T47D (cell line): ENCODE measurements at regions not wholly inside any gene's neighbourhood (a gene's known extent, or its start where the extent isn't known, plus 50 kb on each side); places are given as distances from the start of the nearest gene placed in this dataset.

Source experiments
- DNase-seq, 2 experiments: peaks; one replicate each; pipeline versions ENCODE4 v3.0.0 to v3.0.0-alpha.2; 2011 to 2012; ENCODE audit warnings: low read depth in 1 of 2, low spot score in 1 of 2
- JUND ChIP-seq: IDR thresholded peaks from 2 replicates; pipeline ENCODE4 v1.6.1; 2012; ENCODE audit warnings: low read depth
- in situ Hi-C: cut with HindIII; loops from 2 replicates; pipeline ENCODE4 v1.10.0; 2016; ENCODE audit warnings: low sequenced_read_pairs, low pct_unique_long_range_greater_than_20kb

- no peak for TF ChIP-seq JUND
- no peak for DNase-seq
- in situ Hi-C loops = no loop called here
Measured at GRCh38 chr2:126826491-126826890, 72.2 kb upstream of the TEX51 start.

GRCh38 chr2:126827371-126827770, 71.3 kb upstream of the TEX51 start:
- in situ Hi-C loops = no loop called here
- TF ChIP-seq JUND = no peak
- DNase-seq = no peak

GRCh38 chr2:126828051-126828450, 70.6 kb upstream of the TEX51 start:
- TF ChIP-seq JUND = no peak
- DNase-seq = no peak
- in situ Hi-C loops = no loop called here

- in situ Hi-C loops = no loop called here
- no peak for TF ChIP-seq JUND
- no peak for DNase-seq
Measured at GRCh38 chr2:126828491-126828890, 70.2 kb upstream of the TEX51 start.

- no peak for TF ChIP-seq JUND
- DNase-seq = no peak
- in situ Hi-C loops = no loop called here
Measured at GRCh38 chr2:126831234-126832005, 67.3 kb upstream of the TEX51 start.

- in situ Hi-C loops = no loop called here
- no peak for DNase-seq
- no peak for TF ChIP-seq JUND
Measured at GRCh38 chr2:126832014-126832413, 66.7 kb upstream of the TEX51 start.

GRCh38 chr2:126832757-126833156, 65.9 kb upstream of the TEX51 start:
- TF ChIP-seq JUND = no peak
- in situ Hi-C loops = no loop called here
- no peak for DNase-seq

- no peak for TF ChIP-seq JUND
- in situ Hi-C loops = no loop called here
- DNase-seq = no peak
Measured at GRCh38 chr2:126834006-126834659, 64.6 kb upstream of the TEX51 start.

- TF ChIP-seq JUND = no peak
- DNase-seq = no peak
- in situ Hi-C loops = no loop called here
Measured at GRCh38 chr2:126835261-126835660, 63.4 kb upstream of the TEX51 start.

- TF ChIP-seq JUND = no peak
- no peak for DNase-seq
- in situ Hi-C loops = no loop called here
Measured at GRCh38 chr2:126835831-126836230, 62.9 kb upstream of the TEX51 start.

- no peak for DNase-seq
- in situ Hi-C loops = no loop called here
- TF ChIP-seq JUND = no peak
Measured at GRCh38 chr2:126836761-126837679, 61.7 kb upstream of the TEX51 start.

GRCh38 chr2:126837966-126838715, 60.5 kb upstream of the TEX51 start:
- in situ Hi-C loops = no loop called here
- no peak for DNase-seq
- no peak for TF ChIP-seq JUND
